AG04450 (cell line): ENCODE measurements at regions not wholly inside any gene's neighbourhood (a gene's known extent, or its start where the extent isn't known, plus 50 kb on each side); places are given as distances from the start of the nearest gene placed in this dataset.

Experiments
- CTCF ChIA-PET: fragments of 300-600, 350-600 bp; formaldehyde crosslinking; extraction: SDS; loops from one replicate; lab custom pipeline; 2022; ENCODE audit warnings: antibody characterized with exemption, inconsistent platforms; lab: Charles Lee
- POLR2A ChIA-PET: fragments of 350-600 bp; formaldehyde crosslinking; extraction: SDS; loops from one replicate; lab custom pipeline; 2021; ENCODE audit warnings: antibody characterized with exemption, inconsistent platforms; lab: Yijun Ruan, JAX
- DNase-seq: peaks from one replicate; pipeline ENCODE4 v3.0.0-alpha.2; 2011; ENCODE audit warnings: low read depth, low spot score
- H3K27ac ChIP-seq: one replicate; pipeline ENCODE4 v1.5.1; 2012; ENCODE audit warnings: low read depth, low read length, control low read depth
- H3K27me3 ChIP-seq: one replicate; pipeline ENCODE4 v1.6.0; 2012; ENCODE audit warnings: low read length; ENCODE audit not compliant: control insufficient read depth, insufficient read depth
- H3K4me3 ChIP-seq: 2 replicates; pipeline ENCODE4 v1.5.1; 2011; ENCODE audit warnings: mild to moderate bottlenecking, low read depth, low read length, control low read depth
- H3K9me3 ChIP-seq: 2 replicates; pipeline ENCODE4 v1.5.1; 2012; ENCODE audit warnings: low read length; ENCODE audit not compliant: control insufficient read depth, insufficient read depth
- TF ChIP-seq, protein P1 (sequence below): IDR thresholded peaks from 2 replicates; pipeline ENCODE4 v1.5.1; 2011; ENCODE audit warnings: low read depth, low read length, control low read depth, inconsistent platforms

DNA sequence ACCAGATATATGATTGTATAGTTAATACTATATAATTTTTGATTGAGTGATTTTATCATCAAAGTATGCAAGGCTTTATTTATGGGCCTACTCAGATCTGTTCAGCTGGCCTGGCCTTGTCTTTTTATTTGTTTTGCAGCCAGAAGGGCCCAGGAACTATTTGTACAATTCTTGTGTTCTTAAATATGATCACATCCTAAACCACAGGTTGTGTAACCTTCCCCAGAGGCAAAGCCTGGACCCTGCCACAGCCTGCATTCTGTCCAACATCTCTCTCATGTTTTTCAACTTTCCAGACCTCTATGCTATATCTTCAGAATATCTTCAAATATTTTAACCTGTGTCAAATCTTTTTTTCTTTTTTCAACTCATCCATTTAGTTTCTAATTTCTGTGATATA lies 410.4 kb upstream of the MON1B start:
- Histone ChIP-seq H3K27ac (no peak overlapping the region), H3K4me3 (no peak overlapping the region), H3K9me3 (no peaks in the 10 kb centered on the region), H3K27me3 (no peaks in the 10 kb centered on the region)
- TF ChIP-seq, protein P1, sequence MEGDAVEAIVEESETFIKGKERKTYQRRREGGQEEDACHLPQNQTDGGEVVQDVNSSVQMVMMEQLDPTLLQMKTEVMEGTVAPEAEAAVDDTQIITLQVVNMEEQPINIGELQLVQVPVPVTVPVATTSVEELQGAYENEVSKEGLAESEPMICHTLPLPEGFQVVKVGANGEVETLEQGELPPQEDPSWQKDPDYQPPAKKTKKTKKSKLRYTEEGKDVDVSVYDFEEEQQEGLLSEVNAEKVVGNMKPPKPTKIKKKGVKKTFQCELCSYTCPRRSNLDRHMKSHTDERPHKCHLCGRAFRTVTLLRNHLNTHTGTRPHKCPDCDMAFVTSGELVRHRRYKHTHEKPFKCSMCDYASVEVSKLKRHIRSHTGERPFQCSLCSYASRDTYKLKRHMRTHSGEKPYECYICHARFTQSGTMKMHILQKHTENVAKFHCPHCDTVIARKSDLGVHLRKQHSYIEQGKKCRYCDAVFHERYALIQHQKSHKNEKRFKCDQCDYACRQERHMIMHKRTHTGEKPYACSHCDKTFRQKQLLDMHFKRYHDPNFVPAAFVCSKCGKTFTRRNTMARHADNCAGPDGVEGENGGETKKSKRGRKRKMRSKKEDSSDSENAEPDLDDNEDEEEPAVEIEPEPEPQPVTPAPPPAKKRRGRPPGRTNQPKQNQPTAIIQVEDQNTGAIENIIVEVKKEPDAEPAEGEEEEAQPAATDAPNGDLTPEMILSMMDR, result no peak
- DNase-seq, result no peak
- CTCF ChIA-PET, result no interaction called here
- POLR2A ChIA-PET, result no interaction called here

- ChIA-PET CTCF (no interaction called here), POLR2A (no interaction called here)
- no peak for DNase-seq
- H3K27me3 ChIP-seq, result no peaks in the 10 kb centered on the region
- no peaks in the 10 kb centered on the region for H3K9me3 ChIP-seq
- H3K4me3 ChIP-seq, result no peak overlapping the region
- H3K27ac ChIP-seq, result no peak overlapping the region
- TF ChIP-seq, protein P1, result no peak
These were observed 406.5 kb upstream of the MON1B start for GRCh38 chr16:76784530-76784929.

- DNase-seq, result no peak
- no peaks in the 10 kb centered on the region for H3K27me3 ChIP-seq
- no peaks in the 10 kb centered on the region for H3K9me3 ChIP-seq
- H3K27ac ChIP-seq, result no peak overlapping the region
- TF ChIP-seq, protein P1, result no peak
- no peak overlapping the region for H3K4me3 ChIP-seq
- ChIA-PET CTCF (no interaction called here), POLR2A (no interaction called here)
These were observed 403.6 kb upstream of the MON1B start for GRCh38 chr16:76787394-76787793.

GRCh38 chr16:76791151-76791550 lies 399.8 kb upstream of the MON1B start:
- POLR2A ChIA-PET, result no interaction called here
- TF ChIP-seq, protein P1, result no peak
- Histone ChIP-seq H3K27me3 (no peaks in the 10 kb centered on the region), H3K4me3 (no peak overlapping the region), H3K27ac (no peak overlapping the region), H3K9me3 (no peaks in the 10 kb centered on the region)
- CTCF ChIA-PET, result no interaction called here
- no peak for DNase-seq

- no peaks in the 10 kb centered on the region for H3K9me3 ChIP-seq
- DNase-seq, result no peak
- no peak overlapping the region for H3K27ac ChIP-seq
- TF ChIP-seq, protein P1, result no peak
- no peak overlapping the region for H3K4me3 ChIP-seq
- H3K27me3 ChIP-seq, result no peaks in the 10 kb centered on the region
- ChIA-PET POLR2A (interaction anchor here (0.7 kb wide), 1 partner anchor 235 kb away, joined by 4 read pairs; no protein-coding TSS in a partner anchor), CTCF (no interaction called here)
These were observed 394.6 kb upstream of the MON1B start for GRCh38 chr16:76796416-76796815.
